ENCODE measurements at regions not wholly inside any gene's neighbourhood (a gene's known extent, or its start where the extent isn't known, plus 50 kb on each side); places are given as distances from the start of the nearest gene placed in this dataset.

DNA sequence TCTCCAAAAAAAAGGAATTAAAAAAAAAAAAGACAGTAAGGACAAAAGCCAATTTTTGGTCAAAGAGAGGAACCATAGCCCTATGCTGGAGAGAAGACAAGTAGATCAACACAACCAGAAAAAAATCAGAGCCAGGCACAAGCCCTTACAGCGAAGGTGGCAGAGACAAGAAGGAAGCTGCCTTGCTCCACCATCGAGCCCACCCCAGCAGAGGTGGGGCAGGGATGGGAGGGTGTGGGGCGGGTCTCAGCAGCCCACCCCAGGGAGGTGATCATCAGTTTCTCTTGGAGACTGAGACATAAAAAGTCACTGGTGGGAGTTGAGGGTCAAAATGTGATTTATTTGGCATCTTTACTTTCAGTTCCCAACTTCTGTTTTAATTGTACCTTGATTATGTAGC is 332.4 kb downstream of the FOXO1 start:
- TF ChIP-seq, protein P1, sequence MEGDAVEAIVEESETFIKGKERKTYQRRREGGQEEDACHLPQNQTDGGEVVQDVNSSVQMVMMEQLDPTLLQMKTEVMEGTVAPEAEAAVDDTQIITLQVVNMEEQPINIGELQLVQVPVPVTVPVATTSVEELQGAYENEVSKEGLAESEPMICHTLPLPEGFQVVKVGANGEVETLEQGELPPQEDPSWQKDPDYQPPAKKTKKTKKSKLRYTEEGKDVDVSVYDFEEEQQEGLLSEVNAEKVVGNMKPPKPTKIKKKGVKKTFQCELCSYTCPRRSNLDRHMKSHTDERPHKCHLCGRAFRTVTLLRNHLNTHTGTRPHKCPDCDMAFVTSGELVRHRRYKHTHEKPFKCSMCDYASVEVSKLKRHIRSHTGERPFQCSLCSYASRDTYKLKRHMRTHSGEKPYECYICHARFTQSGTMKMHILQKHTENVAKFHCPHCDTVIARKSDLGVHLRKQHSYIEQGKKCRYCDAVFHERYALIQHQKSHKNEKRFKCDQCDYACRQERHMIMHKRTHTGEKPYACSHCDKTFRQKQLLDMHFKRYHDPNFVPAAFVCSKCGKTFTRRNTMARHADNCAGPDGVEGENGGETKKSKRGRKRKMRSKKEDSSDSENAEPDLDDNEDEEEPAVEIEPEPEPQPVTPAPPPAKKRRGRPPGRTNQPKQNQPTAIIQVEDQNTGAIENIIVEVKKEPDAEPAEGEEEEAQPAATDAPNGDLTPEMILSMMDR (IDR thresholded peaks at IDR 0.05): no peak
- no peak for TF ChIP-seq POLR2A (IDR thresholded peaks at IDR 0.05)
